ENCODE measurements at regions not wholly inside any gene's neighbourhood (a gene's known extent, or its start where the extent isn't known, plus 50 kb on each side); places are given as distances from the start of the nearest gene placed in this dataset.

DNA sequence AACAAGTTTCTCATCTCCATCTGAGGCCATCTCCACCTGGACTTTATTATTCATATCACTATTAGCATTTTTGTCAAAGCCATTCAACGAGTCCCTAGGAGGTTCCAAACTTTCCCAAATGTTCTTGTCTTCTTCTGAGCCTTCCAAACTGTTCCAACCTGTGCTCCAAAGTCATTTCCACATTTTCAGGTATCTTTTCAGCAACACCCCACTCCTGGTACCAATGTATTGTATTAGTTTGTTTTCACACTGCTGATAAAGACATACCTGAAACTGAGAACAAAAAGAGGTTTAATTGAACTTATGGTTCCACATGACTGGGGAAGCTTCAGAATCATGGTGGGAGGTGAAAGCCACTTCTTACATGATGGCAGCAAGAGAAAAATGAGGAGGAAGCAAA is 385.4 kb upstream of the GATB start:
- Histone ChIP-seq H3K36me3 (ENCODE audit: insufficient read depth) (no peaks in the 10 kb centered on the region), H3K27me3 (ENCODE audit: insufficient read depth, low read depth) (no peaks in the 10 kb centered on the region), H3K9ac (no peak overlapping the region), H3K79me2 (ENCODE audit: insufficient read depth, low read depth) (no peaks in the 10 kb centered on the region), H3K4me2 (no peak overlapping the region), H3K4me1 (ENCODE audit: low read depth, poor library complexity, severe bottlenecking) (no peaks in the 10 kb centered on the region), H2AFZ (ENCODE audit: low read depth) (no peak overlapping the region), H3K27ac (no peak overlapping the region), H4K20me1 (ENCODE audit: insufficient read depth) (no peaks in the 10 kb centered on the region), H3K4me3 (IDR thresholded peaks at IDR 0.05; ENCODE audit: insufficient read depth, low read depth, low read length) (no peak overlapping the region)
- TF ChIP-seq, protein P1, sequence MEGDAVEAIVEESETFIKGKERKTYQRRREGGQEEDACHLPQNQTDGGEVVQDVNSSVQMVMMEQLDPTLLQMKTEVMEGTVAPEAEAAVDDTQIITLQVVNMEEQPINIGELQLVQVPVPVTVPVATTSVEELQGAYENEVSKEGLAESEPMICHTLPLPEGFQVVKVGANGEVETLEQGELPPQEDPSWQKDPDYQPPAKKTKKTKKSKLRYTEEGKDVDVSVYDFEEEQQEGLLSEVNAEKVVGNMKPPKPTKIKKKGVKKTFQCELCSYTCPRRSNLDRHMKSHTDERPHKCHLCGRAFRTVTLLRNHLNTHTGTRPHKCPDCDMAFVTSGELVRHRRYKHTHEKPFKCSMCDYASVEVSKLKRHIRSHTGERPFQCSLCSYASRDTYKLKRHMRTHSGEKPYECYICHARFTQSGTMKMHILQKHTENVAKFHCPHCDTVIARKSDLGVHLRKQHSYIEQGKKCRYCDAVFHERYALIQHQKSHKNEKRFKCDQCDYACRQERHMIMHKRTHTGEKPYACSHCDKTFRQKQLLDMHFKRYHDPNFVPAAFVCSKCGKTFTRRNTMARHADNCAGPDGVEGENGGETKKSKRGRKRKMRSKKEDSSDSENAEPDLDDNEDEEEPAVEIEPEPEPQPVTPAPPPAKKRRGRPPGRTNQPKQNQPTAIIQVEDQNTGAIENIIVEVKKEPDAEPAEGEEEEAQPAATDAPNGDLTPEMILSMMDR (conservative IDR thresholded peaks at IDR 0.05; ENCODE audit: low read depth, low read length): no peak

DNA sequence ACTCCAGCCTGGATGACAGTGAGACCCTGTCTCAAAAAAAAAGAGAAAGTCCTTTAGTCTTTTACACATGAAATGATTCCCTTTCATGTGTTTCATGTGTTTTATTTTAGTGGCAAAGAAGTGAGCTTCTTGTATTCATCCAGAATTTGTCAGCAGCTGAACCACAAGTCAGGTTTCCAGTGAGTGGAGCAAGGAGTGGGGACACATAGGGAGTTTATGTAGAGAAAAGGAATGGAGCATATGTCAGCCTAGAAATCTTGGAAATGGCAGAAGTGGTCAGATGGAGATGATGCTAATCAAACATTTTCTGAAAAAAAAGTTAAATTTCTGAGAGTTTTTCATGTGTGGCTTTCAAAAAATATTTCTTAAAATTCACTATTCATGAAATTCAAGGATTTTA is 383.0 kb upstream of the GATB start:
- H3K27ac ChIP-seq: no peak overlapping the region
- no peak overlapping the region for H3K4me2 ChIP-seq
- H2AFZ ChIP-seq (ENCODE audit: low read depth): no peak overlapping the region
- no peak overlapping the region for H3K4me3 ChIP-seq (IDR thresholded peaks at IDR 0.05; ENCODE audit: insufficient read depth, low read depth, low read length)
- no peaks in the 10 kb centered on the region for H3K36me3 ChIP-seq (ENCODE audit: insufficient read depth)
- H3K4me1 ChIP-seq (ENCODE audit: low read depth, poor library complexity, severe bottlenecking): no peaks in the 10 kb centered on the region
- no peaks in the 10 kb centered on the region for H3K27me3 ChIP-seq (ENCODE audit: insufficient read depth, low read depth)
- no peaks in the 10 kb centered on the region for H4K20me1 ChIP-seq (ENCODE audit: insufficient read depth)
- TF ChIP-seq, protein P1 (conservative IDR thresholded peaks at IDR 0.05; ENCODE audit: low read depth, low read length): no peak
- no peaks in the 10 kb centered on the region for H3K79me2 ChIP-seq (ENCODE audit: insufficient read depth, low read depth)
- H3K9ac ChIP-seq: no peak overlapping the region

DNA sequence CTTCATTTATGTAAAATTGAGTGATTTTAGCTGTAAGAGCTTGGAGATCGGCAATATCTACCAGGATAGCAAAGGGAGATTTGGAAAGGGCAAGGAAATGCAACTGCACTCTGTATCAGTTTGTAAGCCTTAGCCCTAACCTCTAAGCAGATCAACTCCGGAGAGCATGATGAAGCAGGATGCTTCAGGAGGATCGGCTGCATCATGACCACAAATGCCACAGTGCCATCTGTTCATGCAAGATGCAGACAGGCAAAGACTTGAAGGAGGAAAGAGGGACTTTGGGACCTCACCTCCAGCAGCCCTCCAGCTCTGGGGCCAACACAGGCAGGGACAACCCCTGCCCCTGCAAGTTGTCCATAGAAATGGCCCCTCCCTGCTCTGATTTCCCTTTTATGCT is 377.6 kb upstream of the GATB start:
- Histone ChIP-seq H4K20me1 (ENCODE audit: insufficient read depth) (no peaks in the 10 kb centered on the region), H3K4me2 (no peak overlapping the region), H3K79me2 (ENCODE audit: insufficient read depth, low read depth) (no peaks in the 10 kb centered on the region), H3K4me3 (IDR thresholded peaks at IDR 0.05; ENCODE audit: insufficient read depth, low read depth, low read length) (no peak overlapping the region), H3K27ac (no peak overlapping the region), H3K27me3 (ENCODE audit: insufficient read depth, low read depth) (no peaks in the 10 kb centered on the region), H2AFZ (ENCODE audit: low read depth) (no peak overlapping the region), H3K9ac (no peak overlapping the region), H3K4me1 (ENCODE audit: low read depth, poor library complexity, severe bottlenecking) (no peaks in the 10 kb centered on the region), H3K36me3 (ENCODE audit: insufficient read depth) (no peaks in the 10 kb centered on the region)
- TF ChIP-seq, protein P1 (conservative IDR thresholded peaks at IDR 0.05; ENCODE audit: low read depth, low read length): no peak

DNA sequence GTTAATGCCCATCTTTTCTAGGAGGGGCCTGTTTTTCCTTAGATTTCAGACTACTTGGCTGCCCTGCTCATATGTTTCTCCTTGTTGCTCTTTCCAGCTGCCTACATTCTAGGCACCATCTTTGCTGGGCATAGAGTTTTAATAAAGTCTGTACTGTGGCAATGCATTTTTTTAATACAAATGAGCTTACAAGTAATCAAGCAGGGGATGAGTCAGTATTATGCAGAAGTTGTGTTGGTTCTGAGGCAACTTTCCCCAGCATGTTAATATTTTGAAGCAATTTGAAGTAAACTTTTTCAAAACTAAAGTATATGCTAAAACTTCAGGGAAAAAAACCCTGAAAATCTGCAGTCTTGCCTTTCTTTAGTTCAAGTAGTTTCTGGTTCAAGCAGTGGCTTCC is 372.0 kb upstream of the GATB start:
- Histone ChIP-seq H3K79me2 (ENCODE audit: insufficient read depth, low read depth) (no peaks in the 10 kb centered on the region), H3K9ac (no peak overlapping the region), H4K20me1 (ENCODE audit: insufficient read depth) (no peaks in the 10 kb centered on the region), H3K27ac (no peak overlapping the region), H3K4me2 (no peak overlapping the region), H3K36me3 (ENCODE audit: insufficient read depth) (no peaks in the 10 kb centered on the region), H3K4me3 (IDR thresholded peaks at IDR 0.05; ENCODE audit: insufficient read depth, low read depth, low read length) (no peak overlapping the region), H2AFZ (ENCODE audit: low read depth) (no peak overlapping the region), H3K4me1 (ENCODE audit: low read depth, poor library complexity, severe bottlenecking) (no peaks in the 10 kb centered on the region), H3K27me3 (ENCODE audit: insufficient read depth, low read depth) (no peaks in the 10 kb centered on the region)
- TF ChIP-seq, protein P1 (conservative IDR thresholded peaks at IDR 0.05; ENCODE audit: low read depth, low read length): no peak

DNA sequence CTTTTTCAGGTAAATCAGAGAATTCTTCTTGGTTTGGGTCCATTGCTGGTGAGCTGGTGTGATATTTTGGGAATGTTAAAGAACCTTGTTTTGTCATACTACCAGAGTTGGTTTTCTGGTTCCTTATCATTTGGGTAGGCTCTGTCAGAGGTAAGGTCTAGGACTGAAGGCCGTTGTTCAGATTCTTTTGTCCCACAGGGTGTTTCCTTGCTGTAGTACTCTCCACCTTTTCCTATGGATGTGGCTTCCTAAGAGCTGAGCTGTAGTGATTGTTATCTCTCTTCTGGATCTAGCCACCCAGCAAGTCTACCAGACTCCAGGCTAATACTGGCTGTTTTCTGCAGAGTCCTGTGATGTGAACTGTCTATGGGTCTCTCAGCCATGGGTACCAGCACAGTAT is 367.5 kb upstream of the GATB start:
- H2AFZ ChIP-seq (ENCODE audit: low read depth): no peak overlapping the region
- no peak overlapping the region for H3K9ac ChIP-seq
- no peak overlapping the region for H3K4me2 ChIP-seq
- H3K27ac ChIP-seq: no peak overlapping the region
- H3K79me2 ChIP-seq (ENCODE audit: insufficient read depth, low read depth): no peaks in the 10 kb centered on the region
- TF ChIP-seq, protein P1 (conservative IDR thresholded peaks at IDR 0.05; ENCODE audit: low read depth, low read length): no peak
- H3K4me3 ChIP-seq (IDR thresholded peaks at IDR 0.05; ENCODE audit: insufficient read depth, low read depth, low read length): no peak overlapping the region
- H3K36me3 ChIP-seq (ENCODE audit: insufficient read depth): no peaks in the 10 kb centered on the region
- H3K27me3 ChIP-seq (ENCODE audit: insufficient read depth, low read depth): no peaks in the 10 kb centered on the region
- H3K4me1 ChIP-seq (ENCODE audit: low read depth, poor library complexity, severe bottlenecking): no peaks in the 10 kb centered on the region
- no peaks in the 10 kb centered on the region for H4K20me1 ChIP-seq (ENCODE audit: insufficient read depth)
